DMS53 (cell line): ENCODE measurements at regions not wholly inside any gene's neighbourhood (a gene's known extent, or its start where the extent isn't known, plus 50 kb on each side); places are given as distances from the start of the nearest gene placed in this dataset.
A peak's percentile ranks its signal among the peaks of the same experiment; 100 is the strongest.
"Not testable (repeated sequence)": the region's sequence is repeated elsewhere in the genome, so short reads cannot be mapped to it uniquely, and the experiment has no call there.

Experiments
- DNase-seq: peaks from one replicate; lab custom pipeline; 2025; lab: John Stamatoyannopoulos, UW

- DNase-seq: peak; percentile 14
Measured at GRCh38 chr10:125238682-125239081, 78.3 kb upstream of the CTBP2 start.

DNA sequence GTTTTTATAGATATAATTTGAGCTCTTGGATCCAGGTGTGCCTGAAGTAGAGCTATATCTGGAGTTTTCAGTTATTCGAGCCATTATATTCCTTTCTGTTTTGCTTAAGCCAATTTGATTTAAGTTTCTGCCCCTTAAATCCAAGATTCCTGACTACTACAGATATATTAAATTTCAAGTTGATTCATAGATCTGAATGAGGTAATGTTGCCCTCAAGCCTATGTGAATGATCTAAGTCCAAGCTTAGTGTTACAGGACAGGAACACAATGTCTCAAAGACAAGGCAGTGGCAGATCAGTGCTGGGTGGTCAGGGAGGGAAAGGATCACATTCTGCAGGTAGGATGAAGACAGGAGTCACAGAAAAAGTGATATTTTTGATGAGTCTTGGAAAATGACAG, 75.7 kb upstream of the CTBP2 start:
- no peak for DNase-seq

DNA sequence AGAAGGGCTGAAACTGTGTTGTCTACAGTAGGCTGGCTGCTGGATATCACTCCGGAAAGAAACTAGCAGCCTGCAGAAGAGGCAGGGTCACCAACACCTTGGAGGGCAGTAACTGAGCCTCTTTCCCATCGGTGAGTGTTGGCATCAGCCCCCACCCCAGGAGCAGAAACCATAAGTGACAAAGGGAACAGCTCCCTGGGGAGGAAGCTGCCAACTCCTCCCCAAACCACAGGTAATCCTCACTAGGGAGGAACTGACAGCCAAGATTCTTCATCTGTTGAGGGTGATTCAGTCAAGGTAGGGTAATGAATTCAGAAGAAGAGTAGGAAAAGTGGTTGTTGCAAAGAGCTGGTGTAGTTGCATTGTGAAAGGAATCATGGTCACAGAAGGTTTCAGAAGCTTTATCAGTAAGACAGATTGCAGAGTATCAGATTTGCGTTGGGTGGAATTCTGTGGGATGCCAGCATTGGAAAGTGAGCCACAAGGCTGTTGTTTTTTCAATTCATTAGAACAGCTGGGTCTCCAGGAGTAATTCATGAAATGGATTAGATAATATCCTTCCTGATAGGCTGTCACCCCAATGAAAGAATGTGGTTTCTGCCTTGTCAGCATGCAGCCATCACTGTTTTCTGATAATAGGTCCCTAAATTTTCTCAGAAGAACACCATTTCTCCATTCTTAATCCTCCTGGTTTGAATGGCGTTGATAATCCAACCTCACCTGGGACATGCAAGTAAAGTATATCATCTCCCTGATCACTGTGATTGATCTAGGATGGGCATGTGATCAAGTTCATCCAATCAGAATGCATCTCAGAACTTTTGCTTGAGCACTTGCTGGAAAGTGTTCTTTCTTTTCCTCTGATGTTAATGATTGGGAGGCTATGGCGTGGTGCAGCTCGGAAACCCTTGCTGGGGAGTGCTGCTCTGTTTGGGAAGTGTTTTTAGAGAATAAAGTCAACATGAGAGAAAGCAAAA, 75.0 kb upstream of the CTBP2 start:
- no peak for DNase-seq

GRCh38 chr10:125234576-125234975, 74.2 kb upstream of the CTBP2 start:
- not testable (repeated sequence) for DNase-seq

DNA sequence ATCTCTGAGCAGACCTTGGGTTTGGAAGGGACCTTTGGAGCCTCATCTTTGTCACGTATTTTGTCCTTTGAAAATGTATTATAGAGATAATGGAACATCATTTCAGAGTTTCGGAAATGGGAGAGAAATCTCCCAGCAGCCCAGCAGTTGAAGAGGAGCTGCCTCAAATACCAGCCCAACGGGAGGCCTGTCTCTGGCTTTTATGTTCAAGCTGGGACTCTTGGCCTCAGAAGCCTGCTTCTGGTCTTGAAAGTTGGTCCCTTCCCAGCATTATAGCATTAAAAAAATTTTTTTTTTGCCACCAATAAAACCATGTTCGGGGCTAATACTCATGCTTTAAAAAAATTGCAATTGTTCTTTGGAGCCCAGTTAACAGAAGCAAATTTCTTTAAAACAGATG, 73.4 kb upstream of the CTBP2 start:
- DNase-seq: no peak

DNA sequence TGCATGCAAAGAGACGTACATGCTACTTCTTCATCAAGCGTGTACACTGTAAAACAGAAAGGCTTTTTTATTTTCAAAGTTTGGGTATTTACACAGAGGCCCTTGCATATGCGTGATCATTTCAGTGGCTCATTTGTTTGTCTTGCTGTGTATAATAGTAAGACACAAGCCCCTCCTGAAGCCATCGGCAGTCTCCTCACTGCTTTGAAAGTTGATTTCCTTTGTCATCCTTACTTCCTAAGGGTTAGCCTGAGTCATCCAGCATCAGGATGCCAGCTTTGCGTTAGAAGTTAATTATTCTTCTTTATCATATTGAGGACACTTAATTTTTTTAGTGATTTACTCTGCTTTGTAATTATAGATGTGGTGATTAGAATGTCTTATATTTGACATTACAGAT, 72.5 kb upstream of the CTBP2 start:
- DNase-seq: no peak

DNA sequence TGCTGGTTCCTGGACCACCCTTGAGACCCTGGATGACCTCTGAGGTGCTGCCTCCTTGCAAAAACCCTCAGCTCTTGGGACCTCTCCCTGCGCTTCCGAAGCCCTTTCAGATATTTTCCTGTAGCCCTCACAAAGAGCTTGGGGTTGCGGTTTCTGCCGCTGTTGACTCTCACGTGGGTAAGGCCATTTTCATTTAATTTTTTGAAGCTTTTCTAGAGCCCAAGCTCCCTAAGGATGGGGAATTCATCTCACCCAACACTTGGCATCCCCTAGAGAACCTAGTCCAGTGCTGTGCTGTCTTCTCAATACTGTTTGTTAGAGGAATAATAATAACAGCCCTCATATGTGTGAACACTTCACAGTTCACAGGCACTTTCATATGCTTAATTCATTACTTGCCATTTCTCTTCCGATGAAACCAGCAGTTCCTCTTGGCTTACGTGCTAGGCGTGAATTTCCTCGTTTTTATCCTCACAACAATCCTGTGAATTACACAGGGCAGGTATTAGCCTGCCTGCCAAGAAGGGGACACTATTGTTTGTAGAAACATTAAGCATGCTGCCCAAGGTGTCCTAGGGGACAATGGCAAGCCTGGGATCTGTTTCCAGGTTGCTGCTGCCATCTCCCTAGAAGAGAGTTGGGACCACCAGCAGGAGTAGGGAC, 71.6 kb upstream of the CTBP2 start:
- DNase-seq: no peak

DNA sequence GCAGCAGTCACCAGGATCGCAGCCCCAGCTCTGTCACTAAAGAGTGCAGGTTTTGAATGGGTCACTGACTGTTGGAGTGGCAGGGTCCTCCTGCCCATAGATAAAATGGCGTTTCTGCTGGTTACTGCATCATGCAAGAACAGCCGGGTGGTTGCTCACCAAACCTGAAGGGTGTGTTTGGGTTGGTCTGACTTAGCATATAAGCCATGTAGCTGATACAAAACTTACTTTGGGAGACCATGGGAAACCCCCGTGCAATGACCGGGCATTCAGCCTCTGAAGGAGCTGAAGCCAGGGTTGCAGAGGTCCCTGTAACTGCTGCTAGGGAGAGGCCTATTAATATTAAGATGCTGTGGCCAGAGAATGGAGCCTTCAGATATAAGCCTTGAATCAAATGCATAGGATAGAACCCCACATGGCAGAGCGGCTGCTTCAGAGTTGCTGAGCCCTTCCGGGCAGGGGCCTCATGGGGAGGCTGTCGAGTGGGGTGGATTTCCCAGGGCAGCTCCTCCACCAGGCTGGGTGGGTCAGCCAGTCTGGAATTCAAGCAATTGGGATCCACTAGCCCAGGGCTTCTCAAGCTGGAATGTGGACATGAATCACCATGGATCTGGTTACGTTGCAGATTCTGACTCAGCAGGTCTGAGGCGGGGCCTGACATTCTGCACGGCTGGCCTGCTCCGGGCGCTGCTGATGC, 70.9 kb upstream of the CTBP2 start:
- peak; percentile 52 for DNase-seq

DNA sequence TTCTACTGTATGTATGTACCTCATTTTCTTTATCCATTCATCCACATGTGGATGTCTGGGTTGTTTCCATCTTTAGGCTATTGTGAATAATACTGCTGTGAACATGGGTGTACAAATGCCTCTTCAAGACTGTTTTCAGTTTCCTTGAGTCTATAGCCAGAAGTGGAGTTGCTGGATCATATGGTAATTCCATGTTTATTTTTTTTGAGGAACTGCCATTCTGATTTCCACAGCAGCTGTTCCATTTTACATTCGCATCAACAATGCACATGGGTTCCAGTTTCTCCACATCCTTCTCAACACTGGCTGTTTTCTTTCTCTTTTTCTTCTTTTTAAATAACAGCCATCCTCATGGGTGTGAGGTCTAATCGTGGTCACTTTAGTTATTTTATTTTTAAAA, 69.9 kb upstream of the CTBP2 start:
- no peak for DNase-seq

DNA sequence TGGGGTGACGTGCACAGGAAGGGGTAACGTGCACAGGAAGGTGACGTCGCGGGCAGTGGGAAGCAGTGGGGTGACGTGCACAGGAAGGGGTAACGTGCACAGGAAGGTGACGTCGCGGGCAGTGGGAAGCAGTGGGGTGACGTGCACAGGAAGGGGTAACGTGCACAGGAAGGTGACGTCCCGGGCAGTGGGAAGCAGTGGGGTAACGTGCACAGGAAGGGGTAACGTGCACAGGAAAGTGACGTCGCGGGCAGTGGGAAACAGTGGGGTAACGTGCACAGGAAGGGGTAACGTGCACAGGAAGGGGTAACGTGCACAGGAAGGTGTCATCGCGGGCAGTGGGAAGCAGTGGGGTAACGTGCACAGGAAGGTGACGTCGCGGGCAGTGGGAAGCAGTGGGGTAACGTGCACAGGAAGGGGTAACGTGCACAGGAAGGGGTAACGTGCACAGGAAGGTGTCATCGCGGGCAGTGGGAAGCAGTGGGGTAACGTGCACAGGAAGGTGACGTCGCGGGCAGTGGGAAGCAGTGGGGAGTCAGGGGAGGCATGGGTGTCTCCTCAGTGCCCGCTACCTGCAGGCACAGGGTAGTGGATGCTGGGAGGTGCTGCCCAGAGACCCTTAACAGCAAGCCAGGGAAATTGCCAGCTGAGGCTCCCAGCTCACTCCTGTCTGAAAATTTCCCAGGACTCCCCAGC, 68.0 kb upstream of the CTBP2 start:
- not testable (repeated sequence) for DNase-seq

DNA sequence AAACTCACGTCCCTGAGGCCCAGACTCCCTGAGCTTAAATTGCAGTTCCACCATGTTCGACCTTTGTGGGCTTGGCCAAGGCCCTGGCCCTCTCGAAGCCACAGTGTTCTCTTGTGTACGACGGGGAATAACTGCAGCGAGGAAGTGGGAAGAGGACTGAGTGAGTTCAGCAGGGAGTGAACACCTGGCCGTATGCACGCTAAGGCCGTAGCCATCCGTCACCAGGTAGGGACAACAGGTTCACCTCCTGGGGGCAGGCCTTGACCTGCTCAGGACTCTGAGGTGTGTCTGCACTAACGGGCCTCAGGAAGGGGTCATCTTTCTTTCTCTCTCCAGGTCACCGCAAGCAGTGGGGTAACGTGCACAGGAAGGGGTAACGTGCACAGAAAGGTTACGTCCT, 67.2 kb upstream of the CTBP2 start:
- DNase-seq: no peak

- no peak for DNase-seq
Measured at GRCh38 chr10:125226823-125227222, 66.5 kb upstream of the CTBP2 start.

DNA sequence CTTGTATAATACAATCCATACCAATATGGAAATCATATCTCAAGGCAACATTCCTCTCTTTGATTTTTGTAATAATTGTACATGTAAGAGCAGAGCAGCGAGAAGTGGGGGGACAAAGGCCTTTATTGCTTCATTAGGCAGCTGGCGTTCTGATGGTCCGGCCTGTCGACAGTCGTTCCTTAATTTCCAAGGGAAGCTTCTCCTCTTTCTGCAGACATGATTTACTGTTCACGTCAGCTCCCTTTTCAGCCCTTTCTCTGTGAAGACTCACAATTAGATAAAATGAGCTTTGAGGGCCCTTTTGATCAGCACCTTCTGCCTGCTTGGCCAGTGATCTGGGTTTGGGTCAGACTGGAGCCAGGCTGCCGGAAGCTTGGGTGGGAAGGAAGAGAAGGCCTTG, 65.6 kb upstream of the CTBP2 start:
- DNase-seq: no peak

GRCh38 chr10:125225051-125225450, 64.7 kb upstream of the CTBP2 start:
- DNase-seq: no peak

GRCh38 chr10:125222515-125223308, 62.3 kb upstream of the CTBP2 start:
- DNase-seq: no peak

GRCh38 chr10:125221716-125222115, 61.4 kb upstream of the CTBP2 start:
- no peak for DNase-seq

- DNase-seq: no peak
Measured at GRCh38 chr10:125219776-125220175, 59.4 kb upstream of the CTBP2 start.

DNA sequence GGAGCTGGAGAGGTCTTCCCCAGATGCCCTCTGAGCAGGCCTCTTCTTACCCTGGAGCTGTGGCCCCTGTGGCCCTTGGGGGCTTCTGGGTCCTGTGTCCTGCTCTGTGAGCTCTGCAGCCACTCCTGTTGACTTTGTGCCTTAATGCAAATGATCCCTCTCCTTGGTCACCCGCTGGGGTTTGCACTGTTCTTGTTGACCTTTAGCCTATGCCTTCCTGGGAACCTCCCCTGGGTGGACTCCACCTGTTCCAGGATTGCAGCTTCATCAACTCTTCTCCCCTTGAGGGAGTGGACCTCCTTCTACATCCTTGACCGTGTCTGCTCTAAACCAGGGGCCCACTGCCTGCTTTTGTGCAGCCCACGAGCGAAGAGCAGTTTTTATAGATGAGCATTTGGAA, 58.6 kb upstream of the CTBP2 start:
- peak; percentile 20 for DNase-seq

DNA sequence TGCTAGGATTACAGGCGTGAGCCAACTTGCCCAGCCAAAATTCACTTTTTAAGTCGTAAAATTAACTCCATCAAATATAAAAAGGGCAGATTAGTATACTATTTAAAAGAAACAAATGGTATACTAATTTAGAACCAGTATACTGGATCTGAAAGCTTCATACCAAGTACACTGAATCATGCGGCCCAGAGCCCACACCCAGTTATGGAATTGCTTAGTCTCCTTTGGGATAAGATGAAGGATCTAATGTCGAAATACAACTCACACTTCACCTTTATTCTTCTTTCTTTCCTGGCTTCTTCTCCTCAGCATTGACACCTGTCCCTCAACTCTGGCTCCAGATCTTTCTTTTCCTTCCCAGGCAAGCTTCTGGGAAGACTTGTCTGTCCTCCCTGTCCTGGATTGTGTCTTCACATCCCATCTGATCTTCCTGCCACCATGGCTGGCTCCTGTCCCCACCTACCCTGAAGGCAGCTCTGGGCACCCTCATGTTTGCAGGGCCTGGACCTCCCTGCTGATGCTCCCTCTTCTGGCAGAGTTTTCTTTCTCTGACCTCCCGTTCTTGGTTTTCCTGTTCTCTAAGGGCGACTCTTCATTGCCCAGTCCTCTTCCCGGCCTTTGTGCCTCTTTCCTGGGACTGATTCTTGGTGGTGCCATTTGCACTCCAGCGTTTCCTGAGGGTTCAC, 57.8 kb upstream of the CTBP2 start:
- no peak for DNase-seq

- DNase-seq: no peak
Measured at GRCh38 chr10:125216861-125217260, 56.5 kb upstream of the CTBP2 start.

DNA sequence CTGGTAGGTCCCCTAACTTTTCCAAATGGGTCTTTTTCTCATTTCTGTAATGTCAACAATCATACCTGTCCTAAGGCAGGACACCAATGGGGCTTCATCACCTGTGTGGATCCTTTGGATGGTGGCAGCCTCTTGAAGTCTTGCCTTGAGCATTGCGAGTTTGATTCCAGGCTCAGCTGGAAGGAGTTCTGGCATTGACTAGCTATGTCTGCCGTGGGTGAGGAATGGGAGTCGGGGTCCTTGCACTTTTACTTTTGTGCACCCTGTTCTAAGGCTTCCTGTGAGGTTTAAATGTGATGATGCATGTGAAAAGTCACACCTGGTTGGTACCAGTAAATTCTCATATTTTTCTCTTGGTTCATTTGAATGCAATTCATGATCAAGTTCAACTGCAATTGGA, 55.9 kb upstream of the CTBP2 start:
- DNase-seq: no peak
